IPS-NIHi11 (cell line): ENCODE measurements at regions not wholly inside any gene's neighbourhood (a gene's known extent, or its start where the extent isn't known, plus 50 kb on each side); places are given as distances from the start of the nearest gene placed in this dataset.

Source experiments
- DNase-seq: peaks from one replicate; pipeline ENCODE4 v3.0.0; 2012; ENCODE audit warnings: mixed read lengths, low spot score

DNA sequence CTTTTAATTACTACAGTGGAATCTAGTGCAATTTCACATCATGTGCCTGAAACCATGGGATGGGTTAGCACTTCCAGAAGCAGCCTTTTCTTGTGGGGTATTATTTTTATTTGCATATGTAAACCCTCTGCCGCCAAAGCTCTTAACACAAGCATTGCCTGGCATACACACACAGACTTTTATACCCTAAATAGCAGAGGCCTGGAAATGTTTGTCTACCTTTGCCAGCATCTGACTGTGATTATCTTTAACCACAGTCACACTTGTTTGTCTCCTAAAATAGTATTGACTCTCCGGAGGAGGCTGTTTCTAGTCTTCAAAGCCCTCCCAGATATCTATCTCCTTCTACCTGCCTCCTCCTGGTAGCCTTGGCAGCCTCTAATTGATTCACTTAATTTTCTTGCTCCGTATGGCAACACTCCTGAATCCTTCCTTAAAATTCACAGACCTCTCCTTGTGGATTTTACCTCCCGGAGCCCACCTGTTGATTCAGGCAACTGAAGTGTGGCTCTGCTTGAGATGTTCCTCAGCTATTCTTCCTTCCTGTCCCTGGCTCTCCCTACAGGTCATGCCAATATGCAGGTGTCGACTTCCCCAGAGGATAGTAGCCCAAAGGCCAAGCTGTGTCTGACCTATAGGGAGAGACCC lies 127.1 kb upstream of the UMPS start:
- DNase-seq: no peak

DNA sequence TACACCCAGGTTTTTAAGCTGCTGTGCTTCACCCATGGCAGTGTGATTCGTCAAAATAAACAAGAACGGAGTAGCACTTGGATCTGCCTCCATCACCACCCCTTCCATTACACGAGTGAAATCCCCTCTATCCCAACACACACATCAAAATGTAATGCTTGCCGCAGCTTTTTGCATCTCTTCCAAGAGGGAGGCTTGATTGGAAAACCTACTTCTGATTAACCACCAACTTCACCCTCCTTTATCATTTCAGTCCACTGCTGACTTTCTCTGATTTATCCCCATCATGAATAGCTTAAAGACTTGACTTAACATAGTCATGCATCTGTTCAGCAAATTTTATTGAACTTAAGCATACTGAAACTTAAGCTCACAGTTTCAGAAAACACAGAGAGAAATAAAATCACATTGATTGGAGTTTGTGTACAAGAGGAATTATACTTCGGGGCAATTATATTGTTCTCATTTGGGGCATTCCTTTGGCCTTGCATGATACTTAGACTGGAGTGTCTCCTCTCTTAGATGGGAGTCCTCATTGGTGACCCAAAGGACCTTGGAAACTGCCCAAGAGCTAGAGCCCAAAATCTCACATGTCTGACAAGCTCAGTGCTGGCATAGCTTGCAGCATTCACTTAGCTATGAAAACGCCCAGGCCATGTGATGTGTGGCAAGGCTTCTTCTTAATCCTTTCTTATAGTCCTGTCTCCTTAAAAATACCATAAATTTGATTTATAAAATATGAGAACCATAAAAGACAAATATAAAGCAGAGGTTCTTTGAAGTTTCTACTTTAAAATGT lies 124.3 kb upstream of the UMPS start:
- no peak for DNase-seq

DNA sequence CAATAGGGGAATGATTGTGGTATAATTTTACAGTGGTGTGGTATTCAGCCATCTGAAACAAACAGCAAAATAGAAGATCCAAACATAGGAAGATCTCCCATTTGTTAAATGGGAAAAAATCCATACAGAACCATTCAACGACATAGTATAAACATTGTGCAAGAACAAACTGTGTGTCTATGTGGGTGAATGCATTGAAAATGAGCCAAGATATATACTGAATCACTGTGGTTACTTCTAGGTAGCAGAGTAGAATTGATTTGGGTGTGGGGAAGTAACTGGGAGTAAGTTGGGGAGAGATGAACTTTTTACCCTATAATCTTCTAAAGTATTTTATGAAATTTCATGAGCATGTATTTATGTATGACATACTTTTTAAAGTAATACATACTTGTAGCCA lies 123.1 kb upstream of the UMPS start:
- DNase-seq: no peak

DNA sequence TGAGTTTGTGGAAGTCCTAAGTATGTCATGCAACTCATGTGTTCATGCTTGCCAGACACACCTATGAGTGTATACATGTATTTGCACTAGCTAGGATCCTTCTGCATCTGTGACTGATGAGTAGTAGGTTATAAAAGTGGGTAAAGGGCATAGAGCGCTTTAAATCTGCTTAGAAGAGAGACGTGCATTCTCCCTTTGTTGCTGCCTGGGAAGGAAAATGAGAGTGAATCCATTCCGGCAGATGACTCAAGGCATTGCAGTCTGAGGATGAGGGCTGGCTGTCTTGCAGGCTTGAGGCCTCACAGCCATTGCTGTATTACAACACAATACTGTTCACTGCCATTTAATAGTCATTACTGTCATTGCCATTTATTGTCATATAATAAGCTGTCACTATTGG lies 120.8 kb upstream of the UMPS start:
- no peak for DNase-seq

DNA sequence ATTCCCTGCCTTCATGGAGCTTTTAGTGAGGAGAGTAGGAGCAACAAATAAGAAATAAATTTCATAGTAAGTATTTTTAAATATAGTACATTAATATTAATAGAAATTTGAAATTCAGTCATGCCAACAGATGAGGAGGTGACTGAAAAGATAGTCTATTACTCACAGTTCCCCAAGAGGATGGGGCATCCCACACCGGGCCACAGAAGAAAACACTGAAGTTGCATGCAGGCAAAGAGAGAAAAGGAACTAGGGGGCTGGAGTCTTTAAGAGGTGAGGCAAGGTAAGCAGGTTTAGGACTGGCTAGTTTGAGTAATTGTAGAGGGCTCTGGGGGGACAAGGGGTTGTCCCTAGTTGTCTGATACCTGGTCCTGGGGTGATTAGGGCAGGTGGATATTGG lies 120.1 kb upstream of the UMPS start:
- no peak for DNase-seq

DNA sequence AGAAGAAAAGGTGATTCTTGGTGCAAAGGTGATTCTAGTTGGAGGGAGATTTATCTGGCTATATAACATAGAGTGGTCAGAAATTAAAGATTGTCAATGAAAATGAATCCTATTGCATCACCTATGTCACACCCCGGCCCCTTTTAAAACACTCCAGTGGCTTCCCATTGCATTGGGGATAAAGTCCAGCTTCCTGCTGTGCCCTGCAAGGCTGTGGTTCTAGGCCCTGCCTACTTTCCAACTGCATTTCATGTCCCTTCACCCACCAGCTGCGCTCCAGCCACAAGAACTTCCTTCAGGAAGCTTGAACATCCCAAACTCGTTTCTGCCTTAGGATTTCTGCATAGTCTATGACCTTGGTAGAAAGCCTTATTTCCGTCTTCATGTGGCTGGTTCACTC lies 118.7 kb upstream of the UMPS start:
- no peak for DNase-seq

DNA sequence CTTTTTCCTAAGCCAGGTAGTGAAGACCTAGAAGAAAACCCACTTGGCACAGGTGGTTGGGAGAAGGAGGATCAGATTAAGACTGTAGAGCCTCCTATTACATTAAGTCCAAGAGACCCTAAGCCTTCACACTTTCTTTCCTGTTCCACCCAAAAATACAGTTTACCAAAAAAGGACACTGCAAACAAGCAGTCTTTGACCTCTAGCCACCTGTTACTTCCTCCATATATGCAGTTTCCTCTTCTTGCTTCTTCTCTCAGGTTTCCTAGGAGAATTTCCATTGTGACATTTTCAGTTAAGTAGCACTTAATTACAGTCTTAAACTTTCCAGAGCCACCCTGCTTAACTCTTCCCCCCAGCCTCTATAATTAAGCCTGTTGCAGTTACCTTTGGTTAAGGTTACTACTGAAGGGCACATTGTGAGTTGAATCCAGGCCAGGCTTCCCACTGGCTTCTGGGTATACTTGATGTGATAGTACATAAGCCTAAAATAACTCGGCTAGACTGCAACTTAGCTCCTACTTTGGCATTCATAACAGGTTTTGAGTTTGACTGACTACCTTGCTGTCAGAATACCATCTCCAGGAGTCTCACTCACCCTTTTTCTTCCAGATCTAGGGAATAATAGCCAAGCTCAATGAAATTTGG lies 114.2 kb upstream of the UMPS start:
- no peak for DNase-seq

DNA sequence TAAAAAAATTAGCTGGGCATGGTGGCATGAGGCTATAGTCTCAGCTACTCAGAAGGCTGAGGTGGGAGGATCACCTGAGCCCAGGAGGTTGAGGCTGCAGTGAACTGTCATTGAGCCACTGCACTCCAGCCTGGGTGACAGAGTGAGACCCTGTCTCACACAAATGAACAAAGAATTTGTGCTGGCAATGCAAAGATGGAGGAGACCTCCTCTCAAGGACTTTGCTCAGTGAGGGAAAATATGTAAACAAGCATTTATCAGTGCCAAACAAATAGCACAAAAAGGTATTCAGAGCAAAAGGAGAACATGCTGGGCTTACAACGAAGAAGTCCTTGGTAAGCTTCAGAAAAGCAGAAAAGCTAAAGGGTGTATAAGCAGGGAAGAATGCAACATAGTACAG lies 113.1 kb upstream of the UMPS start:
- no peak for DNase-seq

DNA sequence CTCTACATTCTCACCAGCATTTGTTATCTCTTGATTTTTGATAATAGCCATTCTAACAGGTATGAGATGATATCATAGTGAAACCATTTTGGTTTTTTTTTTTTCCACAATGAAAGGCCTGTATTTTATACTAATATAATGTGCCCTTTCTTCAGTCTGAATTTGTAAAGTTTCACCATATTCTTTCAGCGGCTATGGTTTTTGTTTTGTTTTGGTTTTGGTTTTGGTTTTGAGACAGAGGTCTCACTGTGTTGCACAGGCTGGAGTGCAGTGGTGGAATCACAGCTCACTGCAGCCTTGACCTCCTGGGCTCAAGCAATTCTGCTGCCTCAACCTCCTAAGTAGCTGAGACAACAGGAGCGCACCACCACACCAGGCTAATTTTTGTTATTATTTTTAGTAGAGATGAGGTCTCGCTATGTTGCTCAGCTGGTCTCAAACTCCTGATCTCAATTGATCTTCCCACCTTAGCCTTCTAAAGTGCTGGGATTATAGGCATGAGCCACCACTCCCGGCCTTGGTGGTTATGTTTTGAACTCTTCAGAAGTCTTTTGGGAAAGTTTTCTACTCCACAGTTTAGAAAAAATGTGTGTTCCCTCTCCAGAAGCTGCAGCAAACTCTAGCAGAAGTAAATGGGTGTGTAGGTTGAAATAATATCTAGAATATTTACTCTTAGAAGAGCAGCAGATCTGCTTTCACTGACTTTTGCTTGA lies 110.2 kb upstream of the UMPS start:
- DNase-seq: no peak

DNA sequence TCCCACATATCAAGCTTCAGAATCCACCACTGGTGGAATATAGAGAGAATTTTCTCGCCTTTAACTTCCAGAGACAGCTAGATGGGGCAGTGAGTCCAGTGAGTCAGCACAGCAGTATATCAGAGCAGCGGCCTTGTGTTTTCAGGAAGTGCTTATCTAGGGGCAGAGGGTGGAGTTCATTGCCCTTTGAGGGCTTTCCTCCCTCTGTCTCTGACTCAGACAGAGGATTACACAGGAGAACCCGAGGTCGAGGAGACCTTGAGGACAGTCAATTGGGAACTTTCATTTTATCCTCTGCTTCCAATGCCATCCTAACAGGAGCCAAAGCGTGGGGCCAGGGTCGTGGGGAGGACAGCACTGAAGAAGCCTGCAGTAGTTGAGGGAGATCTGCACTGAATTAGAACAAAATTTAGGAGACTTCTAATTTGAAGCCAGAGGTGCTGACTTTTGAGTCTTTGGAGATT lies 109.6 kb upstream of the UMPS start:
- no peak for DNase-seq

DNA sequence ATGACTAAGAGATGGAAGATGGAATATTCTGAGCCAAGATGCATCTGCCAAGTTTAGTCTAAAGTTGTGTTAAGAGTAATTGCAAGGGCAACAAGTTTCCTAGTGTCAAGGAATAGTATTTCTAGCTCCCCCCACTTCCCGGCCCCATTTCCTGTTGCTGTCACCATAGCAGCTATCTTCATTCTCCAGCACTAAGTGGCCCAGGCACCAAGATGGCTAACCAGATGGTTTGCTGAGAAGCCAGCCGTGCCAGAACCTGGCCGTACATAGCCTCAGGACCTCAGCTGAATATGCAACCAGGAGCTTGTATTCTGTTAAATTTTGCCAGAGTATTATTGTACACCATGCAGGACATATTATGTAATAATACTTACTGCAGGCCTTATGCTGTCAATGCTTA lies 108.8 kb upstream of the UMPS start:
- no peak for DNase-seq

DNA sequence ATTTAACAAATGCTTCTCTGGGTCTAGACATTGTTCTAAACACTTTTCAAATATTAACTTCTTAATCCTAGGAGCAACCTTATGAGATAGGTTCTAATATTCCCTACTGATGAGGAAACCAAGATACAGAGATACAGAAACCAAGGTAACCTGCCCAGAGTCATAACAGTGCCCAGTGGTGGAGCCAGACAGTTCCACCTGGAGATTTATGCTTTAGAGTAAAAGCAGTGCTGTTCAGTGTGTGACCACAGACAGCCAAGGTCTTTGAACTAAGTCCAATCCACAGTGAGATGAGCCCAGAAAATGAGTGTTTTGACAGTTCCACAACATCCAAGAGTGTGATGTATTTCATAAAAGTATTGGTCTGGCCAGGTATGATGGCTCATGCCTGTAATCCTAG lies 105.2 kb upstream of the UMPS start:
- no peak for DNase-seq

DNA sequence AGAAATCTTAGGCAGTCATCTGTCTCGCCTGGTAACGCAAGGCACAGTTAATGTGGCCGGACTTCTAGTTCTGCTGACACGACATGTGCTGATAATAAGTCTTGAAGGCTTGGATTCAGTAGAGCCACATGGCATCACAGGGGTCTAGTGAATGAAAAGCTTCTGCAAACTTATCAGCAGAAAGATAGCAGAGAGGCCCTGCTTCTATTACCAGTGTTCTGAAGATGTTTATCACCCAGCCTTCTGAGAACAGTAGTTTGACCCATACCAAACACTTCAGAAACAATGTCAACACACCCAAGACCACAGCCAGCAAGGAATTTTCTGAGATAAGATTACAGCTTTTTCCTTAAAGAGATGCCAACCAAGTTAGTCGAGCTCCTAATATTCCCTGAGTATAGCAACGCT lies 102.7 kb upstream of the UMPS start:
- DNase-seq: no peak

DNA sequence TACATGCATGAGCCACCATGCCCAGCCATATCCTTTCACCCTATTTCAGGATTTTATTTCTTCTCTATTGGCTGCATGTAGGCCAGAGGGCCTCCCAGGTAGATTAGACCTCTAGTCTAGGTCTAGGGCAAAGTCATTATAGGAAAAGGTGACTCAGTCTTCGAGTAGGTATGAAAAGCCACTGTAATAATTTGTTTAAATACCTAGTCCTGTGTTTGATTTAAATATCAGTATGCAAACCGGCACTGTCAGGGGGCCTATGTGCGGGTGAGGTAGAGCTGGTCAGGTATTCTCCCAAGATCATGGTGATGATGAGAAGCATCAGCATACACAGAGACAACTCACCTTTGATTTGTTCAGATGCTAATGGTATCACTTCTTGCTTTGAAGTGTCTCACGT lies 101.4 kb upstream of the UMPS start:
- DNase-seq: no peak

DNA sequence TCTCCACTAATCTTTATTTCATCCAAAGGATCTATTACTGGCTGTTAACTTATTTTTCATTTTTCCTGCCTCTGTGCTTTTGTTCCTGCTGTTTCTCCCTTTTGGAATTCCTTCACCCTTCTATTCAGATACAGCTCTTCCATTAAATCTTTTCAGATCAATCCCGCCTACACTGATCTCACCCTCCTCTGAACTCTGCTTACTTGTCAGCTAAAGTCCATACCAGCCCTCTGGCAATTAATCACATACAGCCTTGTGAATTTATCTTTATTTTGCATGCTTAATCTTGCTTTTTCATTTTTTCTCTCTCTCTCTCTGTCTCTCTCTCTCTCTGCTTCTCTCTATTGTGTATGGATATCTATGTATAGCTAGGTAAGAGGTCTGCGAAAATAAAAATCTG lies 100.8 kb upstream of the UMPS start:
- DNase-seq: no peak

DNA sequence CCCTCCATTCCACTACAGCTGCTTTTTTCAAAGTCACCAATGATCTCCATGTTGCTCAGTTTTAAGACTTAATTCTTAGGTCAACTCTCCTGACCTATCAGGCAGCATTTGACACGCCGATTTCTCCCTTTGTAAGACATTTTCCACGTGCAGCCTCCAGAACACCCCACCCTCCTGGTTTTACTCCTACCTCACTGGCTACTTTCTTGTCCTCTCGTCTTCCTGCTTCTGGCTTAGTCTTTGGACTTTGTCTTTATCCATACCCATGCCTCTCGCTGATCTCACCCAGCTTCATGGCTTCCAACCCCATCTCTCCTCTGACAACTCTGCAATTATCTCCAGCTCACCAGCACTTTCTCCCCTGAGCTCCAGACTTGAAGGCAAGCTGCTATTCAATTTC lies 99.3 kb upstream of the UMPS start:
- no peak for DNase-seq

DNA sequence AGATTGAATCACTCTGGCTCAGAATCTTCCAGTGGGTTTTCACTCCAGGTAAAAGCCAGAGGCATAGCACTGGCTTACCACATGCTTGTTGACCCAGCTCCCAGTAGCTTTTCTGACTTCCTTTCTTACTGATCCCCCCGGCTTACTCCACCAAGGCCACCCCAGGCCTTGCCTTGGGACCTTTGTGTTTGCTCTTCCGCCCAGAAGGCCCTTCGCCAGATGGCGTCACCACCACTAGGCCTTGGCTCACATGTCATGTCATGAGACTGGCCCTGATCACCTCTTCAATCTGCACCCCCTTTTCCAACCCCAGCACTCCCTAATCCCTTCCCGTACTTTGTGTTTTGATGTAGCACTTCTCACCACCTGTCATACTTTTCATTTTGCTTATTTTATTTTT lies 98.5 kb upstream of the UMPS start:
- no peak for DNase-seq

DNA sequence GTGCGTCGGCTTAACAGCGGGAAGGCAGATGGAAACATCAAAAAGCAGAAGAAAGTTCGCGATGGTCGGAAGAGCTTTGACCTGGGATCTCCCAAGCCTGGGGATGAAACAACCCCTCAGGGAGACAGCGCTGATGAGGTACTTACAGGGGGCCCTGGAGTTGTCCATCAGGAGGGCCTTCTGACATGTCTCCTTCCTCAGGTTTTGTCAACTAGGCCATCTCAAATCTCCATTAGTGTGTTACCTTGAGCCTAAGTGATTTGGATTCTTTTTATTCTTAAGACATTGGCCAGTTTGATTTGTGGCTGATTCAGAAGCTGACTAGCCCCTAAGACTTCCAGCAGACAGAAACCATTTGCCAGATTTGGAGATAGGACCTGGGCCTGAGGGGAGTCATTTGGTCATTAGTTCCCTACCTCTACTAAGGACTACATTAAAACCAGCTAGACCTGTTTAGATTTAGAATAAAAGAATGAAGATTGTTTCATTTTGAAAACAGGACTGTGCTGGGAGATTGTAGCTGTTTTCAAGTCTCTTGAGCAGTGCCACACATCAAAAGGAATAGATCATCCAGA lies 97.6 kb upstream of the UMPS start:
- DNase-seq: no peak

DNA sequence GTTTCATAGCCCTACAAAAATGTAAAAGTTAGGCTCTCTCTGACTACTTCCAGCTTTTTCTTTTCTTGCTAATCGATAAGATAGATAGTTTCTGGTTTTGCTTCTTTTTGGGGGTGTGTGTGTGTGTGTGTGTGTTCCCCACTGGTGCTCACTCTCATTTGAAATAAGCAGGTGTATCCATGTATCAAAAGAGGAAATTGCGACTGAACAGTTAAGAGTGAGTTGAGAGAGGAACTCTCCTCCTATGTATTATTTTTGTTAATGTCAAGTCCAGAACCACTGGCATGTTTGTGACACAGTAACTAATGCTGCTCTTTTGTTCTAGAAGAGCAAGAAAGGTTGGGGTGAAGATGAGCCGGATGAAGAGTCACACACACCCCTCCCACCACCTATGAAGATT lies 96.7 kb upstream of the UMPS start:
- no peak for DNase-seq

DNA sequence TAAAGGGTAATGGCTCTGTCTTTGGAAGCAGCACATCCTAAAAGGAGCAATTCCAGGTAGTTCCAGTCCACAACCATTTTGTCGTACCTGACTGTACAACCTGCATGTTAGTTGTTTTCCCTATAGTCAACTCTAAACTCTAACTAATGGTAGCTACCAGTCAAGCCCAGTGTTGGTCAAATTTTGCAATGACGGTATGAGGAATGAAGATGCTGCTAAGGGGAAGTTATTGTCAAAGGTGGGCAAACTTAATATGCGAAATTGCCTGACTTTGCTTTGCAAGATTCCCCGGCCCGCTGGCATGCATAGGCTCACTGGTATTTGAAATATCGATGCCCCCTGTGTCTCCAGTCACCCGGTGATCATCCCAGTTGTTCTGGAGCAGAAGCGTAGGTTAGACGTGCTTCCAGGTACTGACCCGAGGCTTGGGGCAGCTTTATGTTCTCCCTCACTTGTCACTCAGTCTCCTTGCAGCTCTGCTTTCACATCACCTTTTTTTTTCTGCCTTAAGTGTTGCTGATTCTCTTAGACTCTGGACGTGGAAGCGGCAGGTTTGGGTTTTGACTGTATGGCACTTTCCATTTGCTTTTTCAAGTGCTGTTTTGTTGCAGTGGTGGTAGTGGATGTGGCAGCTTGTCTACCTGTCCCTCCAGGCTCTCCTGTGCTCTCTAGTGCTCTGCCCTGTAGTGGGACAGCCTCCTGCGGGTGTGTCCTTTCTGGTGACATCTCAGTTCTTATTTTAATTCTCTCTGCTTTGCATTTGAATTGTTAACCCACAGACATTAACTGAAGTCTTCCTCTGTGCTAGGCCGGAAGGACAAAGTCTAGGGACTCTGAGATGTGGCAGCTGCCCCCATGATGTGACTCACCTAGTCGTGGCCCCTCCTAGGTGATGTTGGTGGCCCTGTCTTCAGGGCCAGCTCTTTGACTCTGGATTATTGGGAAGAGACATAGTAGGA lies 95.8 kb upstream of the UMPS start:
- DNase-seq: peak; percentile 18

DNA sequence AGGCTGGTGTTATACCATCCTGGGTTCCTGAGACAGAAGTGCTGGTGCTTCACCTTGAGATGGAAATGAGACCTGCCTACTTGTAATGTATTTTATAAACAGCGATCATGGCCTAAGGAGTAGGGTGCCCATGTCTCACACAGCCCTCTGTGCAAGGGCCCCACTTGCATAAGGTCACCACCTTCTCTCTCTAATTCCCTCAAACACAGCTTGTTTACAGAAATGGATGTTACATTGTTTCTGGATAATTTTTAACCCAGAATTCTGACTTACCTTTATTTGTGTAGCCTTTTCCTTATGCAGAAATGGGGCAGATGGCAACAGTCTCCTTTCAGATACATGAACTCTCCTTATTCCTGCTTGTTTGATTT lies 95.1 kb upstream of the UMPS start:
- DNase-seq: no peak
